Calu3 (cell line): ENCODE measurements at regions not wholly inside any gene's neighbourhood (a gene's known extent, or its start where the extent isn't known, plus 50 kb on each side); places are given as distances from the start of the nearest gene placed in this dataset.

Source experiments
- BruUV-seq: library from RNA; stranded (reverse); fragments of 400-500 nt; replicated peaks from 2 replicates; lab custom pipeline; 2021; lab: Mats Ljungman, UMichigan
- CTCF ChIA-PET: fragments of 300-600 bp; sonication (Branson Sonifier 250); formaldehyde crosslinking; loops from one replicate; lab custom pipeline; 2022; ENCODE audit warnings: antibody characterized with exemption; lab: Charles Lee
- DNase-seq: peaks from one replicate; pipeline ENCODE4 v3.0.0; 2022
- H3K27ac Mint-ChIP-seq: one replicate; pipeline ENCODE4 v1.8.0; 2022; ENCODE audit warnings: mixed read lengths; ENCODE audit not compliant: unreplicated experiment
- H3K27me3 Mint-ChIP-seq: one replicate; pipeline ENCODE4 v1.8.0; 2022; ENCODE audit warnings: mixed read lengths; ENCODE audit not compliant: unreplicated experiment
- H3K36me3 Mint-ChIP-seq: one replicate; pipeline ENCODE4 v1.8.0; 2022; ENCODE audit warnings: mild to moderate bottlenecking, moderate library complexity, mixed read lengths; ENCODE audit not compliant: insufficient read depth, unreplicated experiment
- H3K4me1 Mint-ChIP-seq: one replicate; pipeline ENCODE4 v1.8.0; 2022; ENCODE audit warnings: mild to moderate bottlenecking, low read depth, mixed read lengths; ENCODE audit not compliant: unreplicated experiment
- H3K4me3 Mint-ChIP-seq: one replicate; pipeline ENCODE4 v1.8.0; 2022; ENCODE audit warnings: mild to moderate bottlenecking, low read depth, moderate library complexity, mixed read lengths; ENCODE audit not compliant: unreplicated experiment
- H3K9me3 Mint-ChIP-seq: one replicate; pipeline ENCODE4 v1.8.0; 2022; ENCODE audit warnings: low read depth, mixed read lengths; ENCODE audit not compliant: unreplicated experiment
- CTCF ChIP-seq: fragments of 200-600 bp; IDR thresholded peaks from one replicate; pipeline ENCODE4 v1.8.0; 2022; ENCODE audit warnings: antibody characterized with exemption; ENCODE audit not compliant: unreplicated experiment
- intact Hi-C: fragments of 100-400 bp; cut with micrococcal nuclease; formaldehyde crosslinking; loops from one replicate; pipeline ENCODE4 v1.10.0; 2022; ENCODE audit not compliant: unreplicated experiment

GRCh38 chr4:181307824-181308223 is 935.4 kb upstream of the TENM3 start:
- TF ChIP-seq CTCF = no peak
- Mint-ChIP-seq H3K4me1 (no peaks in the 10 kb centered on the region), H3K27me3 (no peaks in the 10 kb centered on the region), H3K27ac (no peak overlapping the region), H3K36me3 (no peaks in the 10 kb centered on the region), H3K9me3 (no peaks in the 10 kb centered on the region), H3K4me3 (no peak overlapping the region)
- CTCF ChIA-PET = no interaction called here
- BruUV-seq = no TSS peak
- no peak for DNase-seq
- intact Hi-C loops = loop anchor here (10.0 kb wide), 2 partner anchors 163 to 1617 kb away; no protein-coding TSS in a partner anchor

DNA sequence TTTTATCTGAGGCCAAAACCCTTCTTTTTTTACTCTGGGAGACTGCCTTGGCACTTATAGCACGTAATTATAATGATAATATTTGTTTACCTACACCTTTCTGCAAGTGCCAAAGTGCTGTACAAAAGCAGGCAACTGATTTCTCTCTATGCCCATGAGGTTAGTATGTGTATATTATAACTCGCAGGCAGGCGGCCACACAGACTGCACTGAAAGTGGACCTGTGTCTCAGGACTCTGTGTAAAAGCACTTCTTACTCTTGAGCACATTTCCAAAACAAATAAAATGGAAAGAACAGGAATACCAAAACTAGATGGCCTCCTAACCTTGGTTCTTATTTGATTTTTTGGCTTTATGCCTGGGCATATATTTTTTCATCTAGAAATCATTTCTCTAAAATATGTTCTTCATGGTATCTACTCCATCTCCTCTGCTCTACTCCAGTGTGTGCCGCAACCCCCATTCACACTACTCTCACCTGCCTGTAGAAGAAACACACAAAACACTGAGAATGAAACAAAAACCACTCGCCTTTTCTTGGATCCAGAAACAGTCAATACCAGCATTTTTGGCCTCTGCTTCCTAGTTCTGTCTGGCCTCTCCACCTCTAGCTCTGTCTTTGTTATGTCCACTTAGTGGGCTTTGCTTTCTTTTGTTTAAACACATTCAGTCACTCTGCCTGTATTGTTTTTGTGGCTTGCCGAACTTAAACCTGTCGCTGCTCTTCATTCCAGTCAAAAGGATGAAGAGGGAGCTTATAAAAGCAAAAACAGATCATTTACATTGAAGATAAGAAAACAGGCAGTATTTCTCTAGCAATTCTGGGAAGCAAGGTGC is 934.5 kb upstream of the TENM3 start:
- no peaks in the 10 kb centered on the region for H3K36me3 Mint-ChIP-seq
- H3K27ac Mint-ChIP-seq = no peak overlapping the region
- no peaks in the 10 kb centered on the region for H3K4me1 Mint-ChIP-seq
- DNase-seq = no peak
- no peak for TF ChIP-seq CTCF
- no TSS peak for BruUV-seq
- no peaks in the 10 kb centered on the region for H3K9me3 Mint-ChIP-seq
- CTCF ChIA-PET = no interaction called here
- intact Hi-C loops = loop anchor here (10.0 kb wide), 2 partner anchors 164 to 1616 kb away; no protein-coding TSS in a partner anchor
- H3K27me3 Mint-ChIP-seq = no peaks in the 10 kb centered on the region
- H3K4me3 Mint-ChIP-seq = no peak overlapping the region

DNA sequence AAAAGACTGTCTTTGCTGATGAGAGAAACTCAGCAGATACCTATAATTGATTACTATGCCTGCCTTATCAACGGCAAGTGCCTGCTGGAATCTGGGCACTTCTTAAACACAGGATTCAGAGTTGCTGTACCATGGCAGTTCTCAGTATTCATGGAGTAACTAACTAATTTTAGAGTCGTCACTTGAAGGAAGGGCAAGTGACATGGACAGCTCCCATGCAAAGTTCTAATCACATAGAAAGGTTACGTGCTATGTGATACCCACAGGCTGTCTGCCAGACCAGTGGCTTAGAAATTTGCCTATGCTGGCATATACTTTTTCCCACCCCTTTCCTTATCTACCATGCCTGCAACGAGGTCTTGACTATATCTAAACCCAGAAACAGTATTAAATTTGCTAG is 931.1 kb upstream of the TENM3 start:
- H3K4me1 Mint-ChIP-seq = no peaks in the 10 kb centered on the region
- intact Hi-C loops = no loop called here
- no peak overlapping the region for H3K27ac Mint-ChIP-seq
- BruUV-seq = no TSS peak
- no peaks in the 10 kb centered on the region for H3K27me3 Mint-ChIP-seq
- CTCF ChIA-PET = no interaction called here
- no peak for DNase-seq
- H3K36me3 Mint-ChIP-seq = no peaks in the 10 kb centered on the region
- H3K9me3 Mint-ChIP-seq = peaks cover 3% of the 10 kb centered on the region
- no peak for TF ChIP-seq CTCF
- no peak overlapping the region for H3K4me3 Mint-ChIP-seq

DNA sequence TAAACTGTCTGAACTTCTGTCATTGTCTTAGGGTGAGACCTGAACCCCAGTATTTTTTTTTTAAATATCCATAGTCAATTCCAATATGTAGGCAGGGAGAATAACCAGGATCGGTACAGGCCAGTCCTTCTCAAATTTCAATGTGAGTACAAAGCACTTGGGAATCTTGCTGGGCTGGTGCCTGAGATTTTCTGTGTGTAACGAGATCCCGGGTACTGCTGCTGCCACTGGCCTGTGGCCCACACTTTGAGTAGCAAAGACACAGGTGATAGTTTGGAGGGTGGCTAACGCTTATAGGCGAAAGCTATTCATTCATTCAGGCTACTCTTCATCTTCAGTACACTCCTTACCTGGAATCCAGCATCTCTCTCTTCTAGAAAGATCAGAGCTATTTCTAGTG is 923.6 kb upstream of the TENM3 start:
- CTCF ChIA-PET = no interaction called here
- intact Hi-C loops = no loop called here
- Mint-ChIP-seq H3K4me3 (no peak overlapping the region), H3K27me3 (no peaks in the 10 kb centered on the region), H3K36me3 (no peaks in the 10 kb centered on the region), H3K9me3 (peaks cover 2% of the 10 kb centered on the region), H3K27ac (no peak overlapping the region), H3K4me1 (no peaks in the 10 kb centered on the region)
- BruUV-seq = no TSS peak
- TF ChIP-seq CTCF = no peak
- no peak for DNase-seq
